Activated naive CD4-positive, alpha-beta T cell treated with anti-CD3 and anti-CD28 coated beads for 36 hours (primary cell): ENCODE measurements at regions not wholly inside any gene's neighbourhood (a gene's known extent, or its start where the extent isn't known, plus 50 kb on each side); places are given as distances from the start of the nearest gene placed in this dataset.

Experiments
- CTCF ChIA-PET: fragments of 350-600 bp; sonication (Branson Sonifier 250); formaldehyde crosslinking; loops from one replicate; lab custom pipeline; 2021; ENCODE audit warnings: antibody characterized with exemption; lab: Charles Lee
- DNase-seq: peaks from one replicate; pipeline ENCODE4 v3.0.0-alpha.2; 2020
- H3K27ac Mint-ChIP-seq: one replicate; pipeline ENCODE4 v1.8.0; 2021; ENCODE audit warnings: mild to moderate bottlenecking, mixed read lengths
- H3K27me3 Mint-ChIP-seq: one replicate; pipeline ENCODE4 v1.8.0; 2021; ENCODE audit warnings: low read depth, mixed read lengths
- H3K36me3 Mint-ChIP-seq: one replicate; pipeline ENCODE4 v1.8.0; 2021; ENCODE audit warnings: low read depth, mixed read lengths
- H3K4me1 Mint-ChIP-seq: one replicate; pipeline ENCODE4 v1.8.0; 2021; ENCODE audit warnings: low read depth, mixed read lengths
- H3K4me3 Mint-ChIP-seq: one replicate; pipeline ENCODE4 v1.8.0; 2021; ENCODE audit warnings: mild to moderate bottlenecking, moderate library complexity, mixed read lengths
- H3K9me3 Mint-ChIP-seq: one replicate; pipeline ENCODE4 v1.8.0; 2021; ENCODE audit warnings: mixed read lengths
- intact Hi-C: fragments of 100-400 bp; cut with micrococcal nuclease; formaldehyde crosslinking; loops from one replicate; pipeline ENCODE4 v1.15.1; 2023

DNA sequence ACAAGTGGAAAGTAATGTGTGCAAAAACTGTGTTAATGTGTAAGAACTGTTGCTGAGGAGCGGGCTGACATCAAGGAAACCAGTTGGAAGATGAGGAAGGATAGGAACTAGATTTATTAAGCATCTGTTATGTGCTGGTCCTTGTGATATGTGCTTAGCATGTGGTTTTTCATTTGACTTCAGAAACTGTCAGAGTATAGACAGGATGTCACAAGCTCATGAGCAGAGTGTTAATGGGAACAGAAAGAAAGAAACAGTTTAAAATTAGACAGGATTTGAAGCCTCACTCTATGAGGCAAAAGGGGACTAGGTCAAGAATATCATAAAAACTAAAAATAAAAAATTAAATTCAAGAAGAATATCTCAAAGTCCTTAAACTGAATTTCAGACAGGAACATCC, 270.6 kb upstream of the DPPA4 start:
- no peak overlapping the region for H3K27ac Mint-ChIP-seq
- intact Hi-C loops, result no loop called here
- no peaks in the 10 kb centered on the region for H3K9me3 Mint-ChIP-seq
- CTCF ChIA-PET, result interaction anchor here (0.7 kb wide), 2 partner anchors 12 to 78 kb away, joined by 4 to 7 read pairs; no protein-coding TSS in a partner anchor
- H3K4me3 Mint-ChIP-seq, result no peak overlapping the region
- H3K4me1 Mint-ChIP-seq, result no peaks in the 10 kb centered on the region
- H3K36me3 Mint-ChIP-seq, result no peaks in the 10 kb centered on the region
- peaks cover 14% of the 10 kb centered on the region for H3K27me3 Mint-ChIP-seq
- no peak for DNase-seq

DNA sequence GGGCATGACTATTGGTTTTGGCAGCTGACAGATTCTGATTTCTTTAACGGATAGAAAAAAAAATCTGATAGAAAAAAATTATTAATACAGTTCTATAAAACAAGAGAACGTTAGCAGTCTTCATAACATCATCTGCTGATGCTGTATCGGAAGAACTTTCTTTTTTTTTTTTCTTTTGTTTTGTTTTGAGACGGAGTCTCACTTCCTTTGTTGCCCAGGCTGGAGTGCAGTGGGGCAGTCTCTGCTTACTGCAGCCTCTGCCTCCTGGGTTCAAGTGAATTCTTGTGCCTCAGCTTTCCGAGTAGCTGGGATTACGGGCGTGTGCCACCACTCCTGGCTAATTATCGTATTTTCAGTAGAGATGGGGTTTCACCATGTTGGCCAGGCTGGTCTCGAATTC, 271.2 kb upstream of the DPPA4 start:
- no peaks in the 10 kb centered on the region for H3K9me3 Mint-ChIP-seq
- intact Hi-C loops, result no loop called here
- H3K27me3 Mint-ChIP-seq, result peaks cover 9% of the 10 kb centered on the region
- no peak for DNase-seq
- H3K36me3 Mint-ChIP-seq, result no peaks in the 10 kb centered on the region
- CTCF ChIA-PET, result interaction anchor here (0.7 kb wide), 2 partner anchors 11 to 77 kb away, joined by 4 to 7 read pairs; no protein-coding TSS in a partner anchor
- H3K4me3 Mint-ChIP-seq, result no peak overlapping the region
- H3K27ac Mint-ChIP-seq, result no peak overlapping the region
- no peaks in the 10 kb centered on the region for H3K4me1 Mint-ChIP-seq

DNA sequence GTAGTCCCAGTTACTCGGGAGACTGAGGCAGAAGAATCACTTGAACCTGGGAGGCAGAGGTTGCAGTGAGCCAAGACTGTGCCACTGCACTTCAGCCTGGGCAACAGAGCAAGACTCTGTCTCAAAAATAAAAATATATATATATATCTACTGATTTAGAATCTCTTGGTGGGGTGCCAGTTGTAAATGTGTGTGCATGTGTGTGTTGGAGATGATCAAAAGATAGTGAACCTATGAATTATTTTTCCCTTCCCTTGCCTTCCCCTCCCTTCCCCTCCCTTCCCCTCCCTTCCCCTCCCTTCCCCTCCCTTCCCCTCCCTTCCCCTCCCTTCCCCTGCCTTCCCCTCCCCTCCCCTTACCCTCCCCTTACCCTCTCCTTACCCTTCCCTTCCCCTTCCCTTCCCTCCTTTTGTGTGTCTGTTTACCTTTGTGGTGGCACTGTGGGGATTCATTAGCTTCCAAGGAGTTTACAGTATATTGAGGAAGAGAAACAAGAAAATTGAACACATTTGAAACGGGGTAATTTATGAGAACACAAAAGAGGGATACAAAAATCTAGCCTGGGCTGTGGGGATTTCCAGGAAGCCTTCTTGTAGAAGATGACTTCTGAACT, 281.5 kb upstream of the DPPA4 start:
- CTCF ChIA-PET, result no interaction called here
- Mint-ChIP-seq H3K27me3 (no peaks in the 10 kb centered on the region), H3K4me3 (no peak overlapping the region), H3K9me3 (no peaks in the 10 kb centered on the region), H3K27ac (no peak overlapping the region), H3K4me1 (no peaks in the 10 kb centered on the region), H3K36me3 (no peaks in the 10 kb centered on the region)
- DNase-seq, result no peak
- intact Hi-C loops, result no loop called here

DNA sequence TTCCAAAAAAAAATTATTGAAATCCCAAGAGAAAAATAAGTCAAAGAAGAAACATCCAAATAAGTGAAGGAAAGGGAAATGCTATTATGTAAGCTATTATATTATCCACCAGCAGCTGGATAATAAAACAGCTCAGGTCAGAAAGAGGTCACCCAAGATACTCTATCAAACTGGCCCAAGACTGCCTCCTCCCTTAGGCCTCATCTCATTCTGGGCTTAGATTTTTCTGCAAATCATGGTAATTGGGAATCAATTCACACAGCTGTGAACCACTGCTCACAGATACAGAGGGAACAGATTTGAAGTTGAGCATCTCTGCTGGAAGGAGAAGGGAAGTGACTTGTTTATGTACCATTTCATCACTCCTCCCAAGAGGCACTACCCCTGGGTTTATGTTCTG, 294.6 kb upstream of the DPPA4 start:
- Mint-ChIP-seq H3K4me1 (no peaks in the 10 kb centered on the region), H3K4me3 (no peak overlapping the region), H3K27me3 (peaks cover 2% of the 10 kb centered on the region), H3K27ac (no peak overlapping the region), H3K9me3 (no peaks in the 10 kb centered on the region), H3K36me3 (no peaks in the 10 kb centered on the region)
- DNase-seq, result no peak
- intact Hi-C loops, result no loop called here
- CTCF ChIA-PET, result no interaction called here

GRCh38 chr3:109640146-109640652, 302.9 kb upstream of the DPPA4 start:
- Mint-ChIP-seq H3K4me1 (no peaks in the 10 kb centered on the region), H3K4me3 (no peak overlapping the region), H3K27ac (no peak overlapping the region), H3K36me3 (no peaks in the 10 kb centered on the region), H3K9me3 (no peaks in the 10 kb centered on the region), H3K27me3 (peaks cover 9% of the 10 kb centered on the region)
- intact Hi-C loops, result no loop called here
- CTCF ChIA-PET, result no interaction called here
- no peak for DNase-seq

DNA sequence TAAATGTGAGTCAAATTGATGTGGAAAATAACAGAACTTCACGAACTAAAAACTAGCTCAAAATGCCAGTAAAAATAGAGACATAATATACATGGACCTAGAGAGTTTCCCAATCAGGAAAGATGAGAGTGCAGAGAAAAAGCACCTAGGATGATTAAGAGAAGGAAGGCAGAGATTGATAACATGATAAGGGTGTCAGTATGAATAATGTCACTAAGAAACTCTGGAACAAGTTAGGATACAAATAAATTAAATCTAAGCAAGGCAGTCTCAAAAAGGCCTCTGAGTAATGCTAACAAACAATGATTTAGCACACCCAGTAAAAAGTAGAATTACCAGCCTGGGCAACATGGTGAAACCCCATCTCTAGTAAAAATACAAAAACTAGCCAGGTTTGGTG, 304.7 kb upstream of the DPPA4 start:
- no peak overlapping the region for H3K4me3 Mint-ChIP-seq
- intact Hi-C loops, result no loop called here
- no peaks in the 10 kb centered on the region for H3K36me3 Mint-ChIP-seq
- no peak for DNase-seq
- CTCF ChIA-PET, result no interaction called here
- no peak overlapping the region for H3K27ac Mint-ChIP-seq
- peaks cover 9% of the 10 kb centered on the region for H3K27me3 Mint-ChIP-seq
- H3K4me1 Mint-ChIP-seq, result no peaks in the 10 kb centered on the region
- no peaks in the 10 kb centered on the region for H3K9me3 Mint-ChIP-seq

DNA sequence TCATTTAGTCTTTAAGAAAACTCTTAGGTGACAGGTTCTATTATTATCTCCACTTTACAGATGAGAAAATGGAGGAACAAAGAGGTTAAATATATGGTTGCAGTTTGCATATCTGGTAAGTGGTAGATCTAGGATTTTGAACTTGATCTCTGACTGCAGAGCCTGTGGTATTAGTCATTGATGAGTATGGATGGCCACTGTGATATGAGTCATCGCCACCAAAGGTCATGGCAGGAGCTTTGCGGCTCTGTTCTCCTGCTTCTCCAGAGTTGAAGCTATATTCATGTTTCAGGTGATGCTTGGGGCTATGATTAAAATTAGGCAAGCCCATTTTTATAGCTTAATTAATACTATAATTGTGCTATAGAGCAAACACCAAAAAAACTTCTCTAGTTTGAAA, 306.2 kb upstream of the DPPA4 start:
- intact Hi-C loops, result no loop called here
- H3K36me3 Mint-ChIP-seq, result no peaks in the 10 kb centered on the region
- no peaks in the 10 kb centered on the region for H3K4me1 Mint-ChIP-seq
- CTCF ChIA-PET, result no interaction called here
- no peak overlapping the region for H3K27ac Mint-ChIP-seq
- no peak overlapping the region for H3K4me3 Mint-ChIP-seq
- peaks cover 12% of the 10 kb centered on the region for H3K27me3 Mint-ChIP-seq
- DNase-seq, result no peak
- no peaks in the 10 kb centered on the region for H3K9me3 Mint-ChIP-seq

- H3K9me3 Mint-ChIP-seq, result no peaks in the 10 kb centered on the region
- CTCF ChIA-PET, result no interaction called here
- H3K4me3 Mint-ChIP-seq, result no peak overlapping the region
- DNase-seq, result no peak
- H3K27ac Mint-ChIP-seq, result no peak overlapping the region
- peaks cover 10% of the 10 kb centered on the region for H3K27me3 Mint-ChIP-seq
- H3K36me3 Mint-ChIP-seq, result no peaks in the 10 kb centered on the region
- intact Hi-C loops, result no loop called here
- no peaks in the 10 kb centered on the region for H3K4me1 Mint-ChIP-seq
Observed at GRCh38 chr3:109644332-109644731, 307.0 kb upstream of the DPPA4 start.

- Mint-ChIP-seq H3K4me3 (no peak overlapping the region), H3K36me3 (no peaks in the 10 kb centered on the region), H3K27ac (no peak overlapping the region), H3K4me1 (no peaks in the 10 kb centered on the region), H3K27me3 (peaks cover 10% of the 10 kb centered on the region), H3K9me3 (no peaks in the 10 kb centered on the region)
- intact Hi-C loops, result no loop called here
- CTCF ChIA-PET, result no interaction called here
- no peak for DNase-seq
Observed at GRCh38 chr3:109644746-109645145, 307.4 kb upstream of the DPPA4 start.

DNA sequence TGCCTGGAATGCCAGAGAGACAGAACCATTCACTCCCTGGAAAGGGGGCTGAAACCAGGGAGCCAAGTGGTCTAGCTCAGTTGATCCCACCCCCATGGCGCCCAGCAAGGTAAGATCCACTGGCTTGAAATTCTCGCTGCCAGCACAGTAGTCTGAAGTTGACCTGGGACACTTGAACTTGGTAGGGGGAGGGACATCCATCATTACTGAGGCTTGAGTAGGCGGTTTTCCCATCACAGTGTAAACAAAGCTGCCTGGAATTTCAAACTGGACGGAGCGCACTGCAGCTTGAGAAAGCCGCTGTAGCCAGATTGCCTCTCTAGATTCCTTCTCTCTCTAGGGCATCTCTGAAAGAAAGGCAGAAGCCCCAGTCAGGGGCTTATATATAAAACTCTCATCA, 310.7 kb upstream of the DPPA4 start:
- CTCF ChIA-PET, result no interaction called here
- intact Hi-C loops, result no loop called here
- H3K27ac Mint-ChIP-seq, result no peak overlapping the region

GRCh38 chr3:109656225-109656624, 318.9 kb upstream of the DPPA4 start:
- H3K4me3 Mint-ChIP-seq, result no peak overlapping the region
- H3K36me3 Mint-ChIP-seq, result no peaks in the 10 kb centered on the region
- no peak overlapping the region for H3K27ac Mint-ChIP-seq
- DNase-seq, result no peak
- no peaks in the 10 kb centered on the region for H3K27me3 Mint-ChIP-seq
- no peaks in the 10 kb centered on the region for H3K4me1 Mint-ChIP-seq
- H3K9me3 Mint-ChIP-seq, result peaks cover 10% of the 10 kb centered on the region
- CTCF ChIA-PET, result no interaction called here
- intact Hi-C loops, result no loop called here

More for the DNA sequence above, 310.7 kb upstream of the DPPA4 start:
- no peak overlapping the region for H3K4me3 Mint-ChIP-seq
- no peaks in the 10 kb centered on the region for H3K4me1 Mint-ChIP-seq
- H3K36me3 Mint-ChIP-seq, result no peaks in the 10 kb centered on the region
- H3K27me3 Mint-ChIP-seq, result peaks cover 3% of the 10 kb centered on the region
- peaks cover 10% of the 10 kb centered on the region for H3K9me3 Mint-ChIP-seq
- DNase-seq, result no peak

DNA sequence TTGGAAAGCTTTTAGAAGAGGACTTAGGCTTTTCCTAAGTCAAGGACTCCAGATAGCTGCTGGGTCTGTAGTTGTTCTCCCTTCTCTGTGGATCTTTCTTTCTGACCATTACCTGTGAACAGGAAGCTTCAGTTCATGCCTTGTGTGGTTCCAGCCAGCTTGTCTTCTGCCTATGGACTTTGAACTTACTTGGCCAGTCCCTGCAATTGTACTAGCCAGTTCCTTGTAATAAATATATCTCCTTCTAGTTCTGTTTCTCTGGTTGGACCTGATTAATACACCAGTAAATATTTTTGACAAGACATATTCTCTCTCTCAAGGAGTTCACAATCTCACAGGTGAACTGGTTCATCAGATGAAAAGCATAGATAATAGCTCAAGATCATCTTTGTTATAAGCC, 341.3 kb upstream of the DPPA4 start:
- DNase-seq, result no peak
- Mint-ChIP-seq H3K9me3 (no peaks in the 10 kb centered on the region), H3K4me3 (no peak overlapping the region), H3K27ac (no peak overlapping the region), H3K4me1 (no peaks in the 10 kb centered on the region), H3K36me3 (no peaks in the 10 kb centered on the region), H3K27me3 (no peaks in the 10 kb centered on the region)
- intact Hi-C loops, result no loop called here
- CTCF ChIA-PET, result no interaction called here

- Mint-ChIP-seq H3K4me3 (no peak overlapping the region), H3K4me1 (no peaks in the 10 kb centered on the region), H3K36me3 (no peaks in the 10 kb centered on the region), H3K27ac (no peak overlapping the region), H3K9me3 (no peaks in the 10 kb centered on the region), H3K27me3 (no peaks in the 10 kb centered on the region)
- CTCF ChIA-PET, result no interaction called here
- no peak for DNase-seq
- intact Hi-C loops, result no loop called here
Observed at GRCh38 chr3:109679664-109680063, 342.3 kb upstream of the DPPA4 start.
